Stimulated activated naive CD8-positive, alpha-beta T cell treated with anti-CD3 and anti-CD28 coated beads, Interleukin-15, Interleukin-2, amounts not matched to agents 100 U/mL and 50 U/mL, for 24 hours (primary cell): ENCODE measurements at regions not wholly inside any gene's neighbourhood (a gene's known extent, or its start where the extent isn't known, plus 50 kb on each side); places are given as distances from the start of the nearest gene placed in this dataset.

Experiments
- ATAC-seq: fragments of 150-1000 bp; cut with Tn5 transposase; one replicate; pipeline ENCODE4 v1.10.0; 2021
- DNase-seq: peaks from one replicate; pipeline ENCODE4 v3.0.0; 2021

- DNase-seq, result no peak
- ATAC-seq, result no peak
These were observed 57.3 kb downstream of the HHEX start for GRCh38 chr10:92747066-92747465.

DNA sequence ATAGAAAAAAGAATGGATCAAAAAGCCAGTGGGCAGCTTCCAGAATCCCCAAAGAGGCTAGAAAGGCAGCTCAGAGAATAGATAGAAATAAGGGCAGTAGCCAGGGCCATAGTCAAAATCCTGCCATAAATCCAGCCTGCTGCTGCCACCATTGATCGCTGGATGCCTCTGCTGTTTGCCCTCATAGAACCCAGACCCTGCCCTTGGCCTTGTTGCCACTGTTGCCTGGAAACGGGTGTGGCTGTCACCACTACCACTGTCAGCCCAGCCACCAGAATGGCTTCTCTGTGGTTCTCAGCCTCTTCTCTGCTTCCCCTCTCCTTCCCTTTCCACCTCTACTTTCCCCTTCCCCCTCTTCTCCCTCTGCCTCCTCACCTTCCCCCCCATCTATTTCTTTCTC is 57.8 kb downstream of the HHEX start:
- no peak for DNase-seq
- ATAC-seq, result no peak

DNA sequence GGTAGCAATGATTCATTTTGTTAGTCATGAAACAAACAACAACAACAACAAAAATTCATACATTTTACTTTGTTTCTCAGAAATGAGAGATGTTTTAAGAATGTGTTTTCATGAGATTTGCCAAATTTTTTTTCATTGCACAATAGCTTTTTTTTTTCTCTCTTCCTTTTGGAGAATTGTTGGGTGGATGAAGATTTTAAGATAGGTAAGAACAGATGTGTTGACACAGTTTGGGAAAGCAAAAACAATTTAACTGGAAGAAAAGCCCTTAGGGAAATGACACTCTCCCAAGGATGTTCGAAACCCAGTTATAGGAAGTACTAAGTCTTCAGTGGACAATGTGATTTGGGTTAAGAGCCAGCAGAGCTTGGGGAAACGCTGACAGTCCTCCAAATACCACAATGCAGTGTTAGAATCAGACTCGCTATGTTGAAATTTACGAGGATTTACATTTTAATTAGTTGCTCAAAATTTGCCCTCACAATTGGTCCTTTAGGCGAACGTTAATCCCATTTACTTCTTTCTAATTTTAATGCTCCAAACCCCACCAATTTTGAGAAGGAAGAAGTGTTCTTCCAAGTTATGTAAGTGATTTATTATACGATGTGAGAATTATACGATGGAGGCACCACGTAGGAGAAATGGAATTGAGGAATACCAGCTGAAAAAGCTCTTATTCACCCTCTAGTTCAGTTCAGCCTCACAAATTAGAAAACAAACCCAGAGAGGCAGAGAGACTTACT is 61.2 kb downstream of the HHEX start:
- no peak for DNase-seq
- ATAC-seq, result no peak

DNA sequence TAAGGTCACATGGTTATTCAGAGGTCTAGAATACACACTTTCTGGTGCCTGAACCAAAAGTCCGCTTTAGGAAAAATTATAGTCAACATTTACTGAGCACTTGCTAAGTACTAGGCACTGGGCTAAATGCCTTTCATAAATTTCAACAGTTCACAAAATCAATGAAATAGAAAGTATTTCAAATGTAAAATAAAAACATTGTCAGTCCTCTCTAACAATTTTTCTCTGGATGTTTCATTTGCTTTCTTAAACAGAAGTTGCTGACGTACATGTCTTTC is 61.7 kb downstream of the HHEX start:
- ATAC-seq, result no peak
- no peak for DNase-seq

DNA sequence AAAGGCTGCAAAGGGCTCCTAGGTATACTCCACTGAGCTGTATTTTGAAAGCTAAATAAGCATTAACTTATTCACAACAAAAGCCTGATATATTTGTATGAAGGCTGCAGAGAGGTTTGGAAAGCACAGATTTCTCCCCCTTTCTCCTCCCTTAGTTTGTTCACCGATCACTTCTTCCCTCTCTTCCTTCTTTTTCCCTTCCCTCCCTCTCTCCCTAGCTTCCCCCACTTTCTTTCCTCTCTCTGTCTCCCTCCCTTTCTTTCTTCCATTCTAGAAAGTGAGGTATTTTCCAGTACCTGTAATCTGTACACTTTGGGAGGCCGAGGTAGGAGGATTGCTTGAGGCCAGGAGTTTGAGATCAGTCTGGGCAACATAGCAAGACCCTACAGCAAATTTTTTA is 62.1 kb downstream of the HHEX start:
- DNase-seq (no peak), ATAC-seq (no peak)

- ATAC-seq, result no peak
These were observed 64.1 kb downstream of the HHEX start for GRCh38 chr10:92753865-92754264.

DNA sequence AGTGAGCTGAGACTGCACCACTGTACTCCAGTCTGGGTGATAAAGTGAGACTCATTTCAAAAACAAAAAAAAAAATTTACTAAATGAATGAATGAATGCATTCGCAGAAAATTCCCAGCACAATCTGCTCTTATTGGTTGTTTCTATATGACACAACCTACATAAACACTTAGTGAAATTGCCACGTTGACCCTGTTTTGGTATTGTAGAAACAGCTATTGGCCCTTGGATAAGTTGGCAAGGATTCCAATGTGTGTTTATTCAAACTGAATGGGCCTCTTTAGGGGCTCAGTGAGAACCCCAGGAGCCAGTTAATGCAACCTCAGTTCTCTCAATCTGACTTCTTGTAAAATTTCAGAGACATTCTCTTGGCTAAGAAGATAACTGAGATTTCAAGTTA is 66.0 kb downstream of the HHEX start:
- DNase-seq, result no peak
- no peak for ATAC-seq

More at GRCh38 chr10:92753865-92754264, 64.1 kb downstream of the HHEX start:
- no peak for DNase-seq

DNA sequence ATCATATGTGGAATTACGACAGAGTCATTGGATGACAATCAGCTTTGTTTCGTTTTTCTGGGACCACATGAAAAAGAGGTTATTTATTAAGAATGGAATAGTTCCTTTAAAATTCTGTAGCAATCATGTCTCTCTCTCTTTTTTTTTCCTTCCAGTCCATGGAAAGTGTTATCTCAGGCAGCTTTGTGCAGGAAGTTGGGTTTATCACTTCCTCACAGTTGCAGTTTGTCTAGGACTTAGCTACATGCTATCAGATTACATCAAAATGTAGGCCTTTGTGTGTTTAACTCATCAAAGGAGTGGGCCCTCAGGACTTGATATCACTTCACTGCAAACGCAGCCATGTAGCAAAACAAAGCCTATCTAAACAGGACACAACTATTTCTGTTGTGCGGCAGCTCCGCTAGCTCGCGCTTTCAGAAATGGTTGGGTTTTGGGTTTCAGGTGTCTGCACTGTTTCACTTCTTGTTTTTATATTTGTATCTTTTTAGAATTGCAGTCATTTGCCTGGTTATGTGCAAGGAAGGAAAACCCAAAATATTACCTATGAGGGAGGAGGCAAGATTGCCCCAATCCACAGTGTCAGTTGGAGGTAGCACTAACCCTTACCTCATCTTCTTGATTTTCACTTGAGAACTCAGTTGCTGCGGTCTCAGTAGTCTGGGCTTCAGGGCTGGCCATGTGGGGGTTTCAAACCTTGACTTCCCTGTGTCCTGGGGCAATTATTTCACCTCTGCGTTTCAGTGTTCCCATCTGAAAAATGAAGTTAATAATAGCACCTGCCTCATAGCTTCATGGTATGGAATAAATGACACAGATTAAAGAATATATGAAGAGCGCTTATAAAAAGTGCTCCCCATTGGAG is 66.7 kb downstream of the HHEX start:
- ATAC-seq, result peak; percentile 46
- DNase-seq, result no peak

DNA sequence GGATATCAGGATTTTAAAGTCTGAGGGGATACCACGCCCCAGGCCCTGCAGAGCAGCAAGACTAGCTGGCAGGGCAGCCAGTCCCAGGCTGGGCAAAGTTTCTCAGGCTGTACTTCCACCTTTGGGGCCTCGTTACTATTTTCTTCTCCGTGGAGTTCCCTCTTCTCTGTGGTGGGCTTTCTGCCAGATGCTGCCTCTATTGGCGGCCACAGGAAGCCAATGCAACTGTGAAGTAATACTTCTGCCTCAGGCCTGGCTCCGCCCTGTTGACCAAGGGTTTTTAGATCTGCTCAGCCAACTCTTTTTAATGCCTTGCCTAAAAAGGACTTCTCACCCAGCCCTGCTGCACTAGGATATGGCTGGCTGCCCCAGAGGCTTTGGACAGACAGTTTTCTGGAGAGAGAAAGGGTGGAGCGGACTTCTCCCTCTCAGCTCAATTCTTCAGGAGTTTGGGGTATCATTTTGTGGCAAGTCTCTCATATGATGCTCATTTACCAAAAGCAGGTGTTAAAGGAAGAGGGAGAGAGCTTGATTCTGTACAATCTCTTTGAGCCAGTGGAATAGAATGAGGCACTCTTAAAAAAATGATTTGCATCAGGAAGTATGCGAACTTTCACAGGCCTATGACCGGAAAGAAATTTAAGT is 67.4 kb downstream of the HHEX start:
- peak; percentile 48 for ATAC-seq
- DNase-seq, result peak; percentile 22

DNA sequence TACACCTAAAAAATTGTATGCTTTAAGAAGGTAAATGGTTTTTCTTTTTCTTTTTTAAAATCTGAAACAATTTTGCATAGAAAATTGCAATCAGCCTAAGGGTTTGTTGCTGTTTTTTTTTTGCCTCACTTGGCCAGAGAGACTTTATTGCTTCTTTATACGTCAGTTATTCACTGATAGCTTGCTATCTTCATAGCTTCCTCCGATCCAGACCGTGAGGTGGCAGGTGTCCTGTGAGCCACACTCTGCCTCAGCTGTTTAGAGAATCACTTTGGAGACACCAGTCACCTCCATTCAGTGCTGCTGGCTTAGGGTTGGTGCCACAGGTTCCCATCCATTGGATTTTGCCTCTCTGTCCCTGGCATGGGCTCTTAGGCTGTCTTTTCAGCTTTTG is 68.0 kb downstream of the HHEX start:
- DNase-seq (no peak), ATAC-seq (no peak)

GRCh38 chr10:92758594-92758993 is 68.8 kb downstream of the HHEX start:
- no peak for ATAC-seq
- DNase-seq, result no peak

DNA sequence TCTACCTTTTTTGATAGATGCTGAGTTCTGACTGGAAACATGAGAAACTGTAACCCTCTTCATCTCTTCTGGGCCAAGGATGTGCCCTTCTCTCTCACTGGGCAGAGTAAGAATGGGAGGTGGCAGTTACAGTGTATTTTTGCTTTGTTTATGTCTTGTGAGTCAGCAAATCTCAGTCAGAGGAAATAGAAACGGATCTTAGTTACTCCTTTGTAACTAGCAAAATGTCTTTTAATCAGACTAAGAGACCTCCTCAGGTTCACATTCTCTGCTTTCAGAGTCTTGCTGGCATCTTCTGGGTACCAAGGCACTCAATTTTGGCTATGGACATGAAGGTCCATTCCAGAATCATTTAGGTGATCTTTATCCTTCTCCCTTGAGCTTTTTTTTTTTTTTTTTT is 70.9 kb downstream of the HHEX start:
- DNase-seq, result no peak

GRCh38 chr10:92761571-92761970 is 71.8 kb downstream of the HHEX start:
- ATAC-seq (no peak), DNase-seq (no peak)

More for the DNA sequence above, 70.9 kb downstream of the HHEX start:
- ATAC-seq, result no peak

- DNase-seq (no peak), ATAC-seq (no peak)
These were observed 73.9 kb downstream of the HHEX start for GRCh38 chr10:92763634-92764155.

DNA sequence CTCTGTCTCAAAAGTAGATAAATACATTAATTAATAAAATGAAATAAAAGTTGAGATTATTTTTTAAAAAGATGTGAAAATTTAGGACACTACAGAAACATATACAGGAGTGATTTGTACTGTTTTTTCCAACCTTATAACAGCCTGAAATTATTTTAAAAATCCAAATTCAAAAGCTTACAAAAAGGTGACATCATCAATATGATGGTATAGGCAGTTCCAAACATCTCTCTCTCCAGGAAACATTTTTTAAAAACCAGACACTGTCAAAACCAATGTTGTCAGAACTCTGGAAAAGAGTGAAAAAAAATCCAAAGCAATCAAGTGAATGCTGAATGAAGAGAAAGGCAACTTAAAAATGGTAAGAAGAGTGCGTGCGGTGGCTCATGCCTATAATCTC is 76.7 kb downstream of the HHEX start:
- DNase-seq (no peak), ATAC-seq (no peak)

GRCh38 chr10:92768104-92768503 is 78.3 kb downstream of the HHEX start:
- DNase-seq (no peak), ATAC-seq (no peak)

GRCh38 chr10:92773776-92774175 is 74.5 kb upstream of the EXOC6 start:
- ATAC-seq, result no peak

DNA sequence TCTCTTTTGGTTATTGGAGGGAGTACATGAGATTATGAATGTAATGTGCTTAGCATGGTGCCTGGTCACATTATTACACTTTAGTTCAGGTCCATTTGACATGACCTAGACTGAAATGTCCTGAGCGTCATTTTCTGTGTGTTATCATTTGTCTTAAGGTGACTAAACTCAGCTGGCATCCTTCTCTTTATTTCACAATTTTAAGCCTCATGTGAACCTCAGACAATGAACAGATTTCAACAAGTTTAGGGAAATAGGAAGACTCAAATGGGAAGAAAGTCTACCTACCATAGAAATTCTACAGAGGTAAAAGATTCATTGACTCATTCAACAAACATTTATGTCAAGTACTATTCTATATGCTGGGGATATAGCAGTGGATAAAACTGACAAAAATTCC is 70.2 kb upstream of the EXOC6 start:
- DNase-seq (no peak), ATAC-seq (no peak)

More at GRCh38 chr10:92773776-92774175, 74.5 kb upstream of the EXOC6 start:
- DNase-seq, result no peak

- ATAC-seq, result no peak
- DNase-seq, result no peak
These were observed 63.2 kb upstream of the EXOC6 start for GRCh38 chr10:92785118-92785517.

- ATAC-seq (no peak), DNase-seq (no peak)
These were observed 60.7 kb upstream of the EXOC6 start for GRCh38 chr10:92787557-92788152.

- DNase-seq (no peak), ATAC-seq (no peak)
These were observed 59.3 kb upstream of the EXOC6 start for GRCh38 chr10:92789067-92789466.

- no peak for ATAC-seq
- DNase-seq, result no peak
These were observed 58.5 kb upstream of the EXOC6 start for GRCh38 chr10:92789786-92790185.

- DNase-seq (no peak), ATAC-seq (no peak)
These were observed 57.9 kb upstream of the EXOC6 start for GRCh38 chr10:92790440-92790839.
